Smooth muscle cell (in vitro differentiated cells): ENCODE measurements at regions not wholly inside any gene's neighbourhood (a gene's known extent, or its start where the extent isn't known, plus 50 kb on each side); places are given as distances from the start of the nearest gene placed in this dataset.
"Not testable (repeated sequence)": the region's sequence is repeated elsewhere in the genome, so short reads cannot be mapped to it uniquely, and the experiment has no call there.

Source experiments
- DNase-seq: peaks from one replicate; lab custom pipeline; 2025; ENCODE audit not compliant: unreplicated experiment; lab: John Stamatoyannopoulos, UW
- H2AFZ ChIP-seq: fragments of 200-600 bp; sonication (generic); 2 replicates; pipeline ENCODE4 v1.6.0; 2016; ENCODE audit warnings: antibody characterized with exemption, low read depth, mild to moderate bottlenecking
- H3F3A ChIP-seq: fragments of 200-600 bp; sonication (generic); 2 replicates; pipeline ENCODE4 v1.6.0; 2017; ENCODE audit warnings: antibody characterized with exemption, low read depth
- H3K27ac ChIP-seq: fragments of 200-600 bp; sonication (generic); 2 replicates; pipeline ENCODE4 v1.5.1; 2016; ENCODE audit warnings: low read depth, mild to moderate bottlenecking
- H3K27me3 ChIP-seq: fragments of 200-600 bp; sonication (generic); 2 replicates; pipeline ENCODE4 v1.6.1; 2016; ENCODE audit warnings: low read depth, mild to moderate bottlenecking
- H3K36me3 ChIP-seq: fragments of 200-600 bp; sonication (generic); 2 replicates; pipeline ENCODE4 v1.5.1; 2016; ENCODE audit warnings: low read depth
- H3K4me1 ChIP-seq: fragments of 200-600 bp; sonication (generic); 2 replicates; pipeline ENCODE4 v1.5.1; 2016; ENCODE audit warnings: low read depth
- H3K4me2 ChIP-seq: fragments of 200-600 bp; sonication (generic); 2 replicates; pipeline ENCODE4 v1.6.0; 2016; ENCODE audit warnings: mild to moderate bottlenecking
- H3K4me3 ChIP-seq: fragments of 200-600 bp; sonication (generic); 2 replicates; pipeline ENCODE4 v1.5.1; 2016; ENCODE audit warnings: mild to moderate bottlenecking
- H3K79me2 ChIP-seq: fragments of 200-600 bp; sonication (generic); 2 replicates; pipeline ENCODE4 v1.6.0; 2016; ENCODE audit warnings: low read depth, mild to moderate bottlenecking
- H3K9ac ChIP-seq: fragments of 200-600 bp; sonication (generic); 2 replicates; pipeline ENCODE4 v1.6.0; 2016; ENCODE audit warnings: low read depth
- H3K9me3 ChIP-seq: fragments of 200-600 bp; sonication (generic); replicated peaks from 2 replicates; pipeline ENCODE4 v1.5.1; 2016; ENCODE audit warnings: low read depth
- H4K20me1 ChIP-seq: fragments of 200-600 bp; sonication (generic); 2 replicates; pipeline ENCODE4 v1.6.0; 2016; ENCODE audit warnings: low read depth
- WGBS: methylation state at CpG from one replicate; pipeline ENCODE4 v1.1.7; 2016; ENCODE audit warnings: low lambda C conversion rate; 5-methylcytosine and 5-hydroxymethylcytosine counted together
- TF ChIP-seq, protein P1 (sequence below): fragments of 200-600 bp; sonication (generic); IDR thresholded peaks from 2 replicates; pipeline ENCODE4 v1.5.1; 2017; ENCODE audit warnings: borderline replicate concordance, mild to moderate bottlenecking, antibody characterized with exemption; ENCODE audit not compliant: insufficient read depth, poor library complexity, severe bottlenecking

DNA sequence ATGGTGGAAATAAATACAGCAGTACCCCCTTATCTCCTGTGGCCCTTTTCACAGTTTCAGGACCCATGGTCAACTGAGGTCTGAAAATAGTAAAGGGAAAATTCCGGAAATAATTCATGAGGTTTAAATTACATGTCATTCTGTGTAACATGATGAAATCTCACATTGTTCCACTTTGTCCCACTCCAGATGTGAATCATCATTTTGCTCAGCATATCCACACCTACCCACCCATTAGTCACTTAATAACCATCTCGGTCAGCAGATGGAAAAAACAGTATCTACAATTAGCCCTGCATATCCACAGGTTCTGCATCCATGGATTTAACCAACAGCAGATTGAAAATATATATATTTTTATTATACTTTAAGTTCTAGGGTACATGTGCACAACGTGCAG is 86.9 kb upstream of the GORAB start:
- DNase-seq = no peak

DNA sequence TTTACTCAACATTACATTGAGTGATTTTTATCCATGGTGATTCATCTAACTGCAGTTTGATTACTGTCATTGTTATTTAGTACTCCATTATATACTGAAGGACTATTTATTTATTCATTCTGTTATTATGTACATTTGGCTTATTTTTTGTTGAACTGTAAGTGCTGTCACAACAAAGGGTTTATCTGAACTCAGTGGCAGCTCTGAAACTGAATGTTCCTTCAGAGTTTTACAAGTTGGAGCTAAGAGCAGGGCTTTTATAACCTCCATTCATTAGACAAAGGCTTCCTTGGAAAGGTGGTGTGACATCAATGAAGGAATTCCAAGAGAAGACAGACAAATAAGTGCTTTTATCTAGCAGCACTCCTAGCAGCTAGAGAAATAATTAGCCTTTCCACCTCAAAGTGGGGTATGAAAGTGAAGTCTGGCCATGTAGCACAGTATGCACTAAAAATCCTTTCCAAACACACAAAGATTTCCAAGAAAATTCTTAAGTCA is 83.3 kb upstream of the GORAB start:
- DNase-seq = no peak
- no peak overlapping the region for H3K9ac ChIP-seq

More for the DNA sequence above, 86.9 kb upstream of the GORAB start:
- TF ChIP-seq, protein P1, sequence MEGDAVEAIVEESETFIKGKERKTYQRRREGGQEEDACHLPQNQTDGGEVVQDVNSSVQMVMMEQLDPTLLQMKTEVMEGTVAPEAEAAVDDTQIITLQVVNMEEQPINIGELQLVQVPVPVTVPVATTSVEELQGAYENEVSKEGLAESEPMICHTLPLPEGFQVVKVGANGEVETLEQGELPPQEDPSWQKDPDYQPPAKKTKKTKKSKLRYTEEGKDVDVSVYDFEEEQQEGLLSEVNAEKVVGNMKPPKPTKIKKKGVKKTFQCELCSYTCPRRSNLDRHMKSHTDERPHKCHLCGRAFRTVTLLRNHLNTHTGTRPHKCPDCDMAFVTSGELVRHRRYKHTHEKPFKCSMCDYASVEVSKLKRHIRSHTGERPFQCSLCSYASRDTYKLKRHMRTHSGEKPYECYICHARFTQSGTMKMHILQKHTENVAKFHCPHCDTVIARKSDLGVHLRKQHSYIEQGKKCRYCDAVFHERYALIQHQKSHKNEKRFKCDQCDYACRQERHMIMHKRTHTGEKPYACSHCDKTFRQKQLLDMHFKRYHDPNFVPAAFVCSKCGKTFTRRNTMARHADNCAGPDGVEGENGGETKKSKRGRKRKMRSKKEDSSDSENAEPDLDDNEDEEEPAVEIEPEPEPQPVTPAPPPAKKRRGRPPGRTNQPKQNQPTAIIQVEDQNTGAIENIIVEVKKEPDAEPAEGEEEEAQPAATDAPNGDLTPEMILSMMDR = no peak
- Histone ChIP-seq H3K27me3 (no peaks in the 10 kb centered on the region), H3K9me3 (no peaks in the 10 kb centered on the region), H3K27ac (peak overlapping the region; percentile 92), H3K79me2 (no peaks in the 10 kb centered on the region), H3K4me3 (no peak overlapping the region), H3K9ac (peak overlapping the region; percentile 24), H3F3A (no peaks in the 10 kb centered on the region), H3K4me1 (peaks cover 7% of the 10 kb centered on the region), H2AFZ (no peak overlapping the region), H4K20me1 (no peaks in the 10 kb centered on the region), H3K36me3 (no peaks in the 10 kb centered on the region), H3K4me2 (no peak overlapping the region)
- WGBS = 47% methylated on average over 3 of the region's 3 CpGs

DNA sequence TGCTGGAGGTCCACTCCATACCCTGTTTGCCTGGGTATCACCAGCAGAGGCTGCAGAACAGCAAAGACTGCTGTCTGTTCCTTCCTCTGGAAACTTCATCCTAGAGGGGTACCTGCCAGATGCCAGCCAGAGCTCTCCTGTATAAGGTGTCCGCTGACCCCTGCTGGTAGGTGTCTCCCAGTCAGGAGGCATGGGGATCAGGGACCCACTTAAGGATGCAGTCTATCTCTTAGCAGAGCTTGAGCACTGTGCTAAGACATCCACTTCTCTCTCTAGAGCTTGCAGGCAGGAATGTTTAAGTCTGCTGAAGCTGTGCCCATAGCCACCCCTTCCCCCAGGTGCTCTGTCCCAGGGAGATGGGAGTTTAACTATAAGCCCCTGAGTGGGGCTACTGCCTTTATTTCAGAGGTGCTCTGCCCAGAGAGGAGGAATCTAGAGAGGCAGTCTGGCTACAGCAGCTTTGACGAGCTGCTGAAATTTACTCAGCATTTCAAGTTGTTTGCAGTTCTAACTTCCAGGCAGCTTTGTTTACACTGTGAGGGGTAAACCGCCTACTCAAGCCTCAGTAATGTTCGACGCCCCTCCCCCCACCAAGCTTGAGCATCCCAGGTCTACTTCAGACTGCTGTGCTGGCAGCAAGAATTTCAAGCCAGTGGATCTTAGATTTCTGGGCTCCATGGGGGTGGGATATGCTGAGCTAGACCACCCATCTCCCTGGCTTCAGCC is 74.5 kb upstream of the GORAB start:
- not testable (repeated sequence) for H3K4me1 ChIP-seq, H3F3A ChIP-seq, H3K9me3 ChIP-seq, H3K79me2 ChIP-seq, H3K4me3 ChIP-seq, H3K27ac ChIP-seq, H3K4me2 ChIP-seq, H3K9ac ChIP-seq, H3K27me3 ChIP-seq, DNase-seq, H2AFZ ChIP-seq, H3K36me3 ChIP-seq, H4K20me1 ChIP-seq
- WGBS = 62% methylated on average over 5 of the region's 5 CpGs

More for the DNA sequence above, 83.3 kb upstream of the GORAB start:
- no peak overlapping the region for H2AFZ ChIP-seq
- no peak overlapping the region for H3K4me2 ChIP-seq
- TF ChIP-seq, protein P1 = no peak
- H3K27ac ChIP-seq = no peak overlapping the region
- H3F3A ChIP-seq = no peaks in the 10 kb centered on the region
- no peaks in the 10 kb centered on the region for H3K27me3 ChIP-seq
- no peaks in the 10 kb centered on the region for H3K9me3 ChIP-seq
- H3K79me2 ChIP-seq = no peaks in the 10 kb centered on the region
- no peak overlapping the region for H3K4me3 ChIP-seq
- no peaks in the 10 kb centered on the region for H4K20me1 ChIP-seq
- H3K36me3 ChIP-seq = no peaks in the 10 kb centered on the region
- H3K4me1 ChIP-seq = peaks cover 7% of the 10 kb centered on the region

DNA sequence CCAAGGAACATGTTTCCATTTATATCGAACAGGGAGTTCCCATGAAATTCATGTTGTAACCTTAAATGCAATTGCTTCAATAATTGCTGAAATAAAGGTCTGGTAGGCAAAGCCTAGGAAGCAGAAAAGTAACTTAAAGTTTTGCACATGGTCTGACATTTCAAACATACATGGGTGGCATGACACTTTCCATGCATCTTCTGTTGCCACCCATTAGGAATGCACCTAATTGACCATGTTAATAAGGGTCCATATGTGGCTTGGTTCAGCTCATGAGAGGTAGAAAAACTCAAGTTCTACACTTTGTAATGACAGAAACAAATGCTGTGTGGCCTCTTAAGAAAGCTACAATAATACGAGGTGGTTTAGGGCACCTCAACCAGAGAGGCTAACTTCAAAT is 72.0 kb upstream of the GORAB start:
- Histone ChIP-seq H3K9me3 (no peaks in the 10 kb centered on the region), H3F3A (no peaks in the 10 kb centered on the region), H3K4me3 (no peak overlapping the region), H3K79me2 (no peaks in the 10 kb centered on the region), H3K27me3 (no peaks in the 10 kb centered on the region), H3K9ac (no peak overlapping the region), H3K27ac (no peak overlapping the region), H2AFZ (no peak overlapping the region), H4K20me1 (no peaks in the 10 kb centered on the region), H3K4me2 (no peak overlapping the region), H3K36me3 (no peaks in the 10 kb centered on the region), H3K4me1 (no peaks in the 10 kb centered on the region)
- WGBS = 42% methylated on average over 2 of the region's 2 CpGs
- TF ChIP-seq, protein P1 = no peak
- no peak for DNase-seq
